MM.1S (cell line): ENCODE measurements at regions not wholly inside any gene's neighbourhood (a gene's known extent, or its start where the extent isn't known, plus 50 kb on each side); places are given as distances from the start of the nearest gene placed in this dataset.

Source experiments
- DNase-seq: peaks from one replicate; pipeline ENCODE4 v3.0.0-alpha.2; 2015
- H2AFZ ChIP-seq: fragments of 300-600 bp; sonication (generic); 2 replicates; pipeline ENCODE4 v1.6.0; 2016; ENCODE audit warnings: antibody characterized with exemption, low read length
- H3F3A ChIP-seq: fragments of 300-600 bp; sonication (generic); 2 replicates; pipeline ENCODE4 v1.6.1; 2016; ENCODE audit warnings: mild to moderate bottlenecking, antibody characterized with exemption, low read length, moderate library complexity, mixed read lengths; ENCODE audit not compliant: insufficient read depth
- H3K27ac ChIP-seq: fragments of 300-600 bp; sonication (generic); 2 replicates; pipeline ENCODE4 v1.5.1; 2016; ENCODE audit warnings: mild to moderate bottlenecking, low read length
- H3K27me3 ChIP-seq: fragments of 300-600 bp; sonication (generic); replicated peaks from 2 replicates; pipeline ENCODE4 v1.6.0; 2016; ENCODE audit warnings: low read length; ENCODE audit not compliant: insufficient read depth
- H3K36me3 ChIP-seq: fragments of 300-600 bp; sonication (generic); replicated peaks from 2 replicates; pipeline ENCODE4 v1.6.1; 2016; ENCODE audit warnings: mild to moderate bottlenecking, low read length, mixed read lengths; ENCODE audit not compliant: insufficient read depth
- H3K4me1 ChIP-seq: fragments of 300-600 bp; sonication (generic); 2 replicates; pipeline ENCODE4 v1.6.1; 2016; ENCODE audit warnings: low read length, mixed read lengths
- H3K4me2 ChIP-seq: fragments of 300-600 bp; sonication (generic); 2 replicates; pipeline ENCODE4 v1.6.0; 2016; ENCODE audit warnings: low read depth, low read length
- H3K4me3 ChIP-seq: fragments of 300-600 bp; sonication (generic); 2 replicates; pipeline ENCODE4 v1.5.1; 2016; ENCODE audit warnings: low read length, mixed read lengths
- H3K79me2 ChIP-seq: fragments of 300-600 bp; sonication (generic); 2 replicates; pipeline ENCODE4 v1.6.1; 2016; ENCODE audit warnings: mixed run types, low read length, mixed read lengths
- H3K9ac ChIP-seq: fragments of 300-600 bp; sonication (generic); 2 replicates; pipeline ENCODE4 v1.6.1; 2016; ENCODE audit warnings: low read length, mixed read lengths
- H3K9me2 ChIP-seq: fragments of 300-600 bp; sonication (generic); replicated peaks from 2 replicates; pipeline ENCODE4 v1.6.1; 2016; ENCODE audit warnings: mild to moderate bottlenecking, low read length, mixed read lengths; ENCODE audit not compliant: insufficient read depth
- H3K9me3 ChIP-seq: fragments of 300-600 bp; sonication (generic); replicated peaks from 2 replicates; pipeline ENCODE4 v1.6.1; 2016; ENCODE audit warnings: mild to moderate bottlenecking, low read length, mixed read lengths; ENCODE audit not compliant: insufficient read depth
- H4K20me1 ChIP-seq: fragments of 300-600 bp; sonication (generic); 2 replicates; pipeline ENCODE4 v1.6.1; 2016; ENCODE audit warnings: mild to moderate bottlenecking, low read length, moderate library complexity, mixed read lengths; ENCODE audit not compliant: insufficient read depth
- CTCF ChIP-seq: fragments of 300-600 bp; sonication (generic); IDR thresholded peaks from 2 replicates; pipeline ENCODE4 v1.5.1; 2016; ENCODE audit warnings: antibody characterized with exemption, low read length, mixed read lengths
- EZH2 ChIP-seq: fragments of 300-600 bp; sonication (generic); optimal IDR thresholded peaks from 2 replicates; pipeline ENCODE3; 2017; ENCODE audit warnings: low read depth, mild to moderate bottlenecking, antibody characterized with exemption, low read length, mixed read lengths
- EZH2phosphoT487 ChIP-seq: fragments of 300-600 bp; sonication (generic); IDR thresholded peaks from 2 replicates; pipeline ENCODE4 v1.6.1; 2018; ENCODE audit warnings: antibody characterized with exemption, low read length

GRCh38 chr2:67489396-67489795 lies 92.3 kb downstream of the ETAA1 start:
- DNase-seq: no peak
- TF ChIP-seq EZH2phosphoT487 (no peak), CTCF (no peak), EZH2 (no peak)

GRCh38 chr2:67498931-67499330 lies 101.8 kb downstream of the ETAA1 start:
- no peak overlapping the region for H3K4me2 ChIP-seq
- no peak for DNase-seq
- H2AFZ ChIP-seq: no peak overlapping the region
- H4K20me1 ChIP-seq: no peaks in the 10 kb centered on the region
- no peaks in the 10 kb centered on the region for H3K27me3 ChIP-seq
- H3K79me2 ChIP-seq: no peaks in the 10 kb centered on the region
- H3K9me3 ChIP-seq: no peaks in the 10 kb centered on the region
- H3F3A ChIP-seq: no peaks in the 10 kb centered on the region
- H3K4me3 ChIP-seq: no peak overlapping the region
- H3K4me1 ChIP-seq: no peaks in the 10 kb centered on the region
- no peak overlapping the region for H3K27ac ChIP-seq
- H3K36me3 ChIP-seq: no peaks in the 10 kb centered on the region
- TF ChIP-seq CTCF (no peak), EZH2 (no peak), EZH2phosphoT487 (no peak)
- no peaks in the 10 kb centered on the region for H3K9me2 ChIP-seq
- no peak overlapping the region for H3K9ac ChIP-seq

More at GRCh38 chr2:67489396-67489795, 92.3 kb downstream of the ETAA1 start:
- no peaks in the 10 kb centered on the region for H3K79me2 ChIP-seq
- no peak overlapping the region for H3K4me3 ChIP-seq
- no peaks in the 10 kb centered on the region for H3F3A ChIP-seq
- H3K4me2 ChIP-seq: no peak overlapping the region
- no peaks in the 10 kb centered on the region for H3K9me2 ChIP-seq
- H3K9me3 ChIP-seq: no peaks in the 10 kb centered on the region
- H3K27ac ChIP-seq: no peak overlapping the region
- no peaks in the 10 kb centered on the region for H3K36me3 ChIP-seq
- H3K9ac ChIP-seq: no peak overlapping the region
- H3K4me1 ChIP-seq: no peaks in the 10 kb centered on the region
- H4K20me1 ChIP-seq: no peaks in the 10 kb centered on the region
- no peak overlapping the region for H2AFZ ChIP-seq
- no peaks in the 10 kb centered on the region for H3K27me3 ChIP-seq

- Histone ChIP-seq H3K9ac (no peak overlapping the region), H3K27ac (no peak overlapping the region), H3K9me2 (no peaks in the 10 kb centered on the region), H3F3A (no peaks in the 10 kb centered on the region), H3K36me3 (no peaks in the 10 kb centered on the region), H3K27me3 (no peaks in the 10 kb centered on the region), H3K4me2 (no peak overlapping the region), H4K20me1 (no peaks in the 10 kb centered on the region), H2AFZ (no peak overlapping the region), H3K4me3 (no peak overlapping the region), H3K4me1 (no peaks in the 10 kb centered on the region), H3K9me3 (no peaks in the 10 kb centered on the region), H3K79me2 (no peaks in the 10 kb centered on the region)
- DNase-seq: no peak
- no peak for TF ChIP-seq CTCF
- no peak for TF ChIP-seq EZH2
- TF ChIP-seq EZH2phosphoT487: no peak
Observed at GRCh38 chr2:67499989-67500388, 102.9 kb downstream of the ETAA1 start.
